ENCODE measurements at regions not wholly inside any gene's neighbourhood (a gene's known extent, or its start where the extent isn't known, plus 50 kb on each side); places are given as distances from the start of the nearest gene placed in this dataset.

DNA sequence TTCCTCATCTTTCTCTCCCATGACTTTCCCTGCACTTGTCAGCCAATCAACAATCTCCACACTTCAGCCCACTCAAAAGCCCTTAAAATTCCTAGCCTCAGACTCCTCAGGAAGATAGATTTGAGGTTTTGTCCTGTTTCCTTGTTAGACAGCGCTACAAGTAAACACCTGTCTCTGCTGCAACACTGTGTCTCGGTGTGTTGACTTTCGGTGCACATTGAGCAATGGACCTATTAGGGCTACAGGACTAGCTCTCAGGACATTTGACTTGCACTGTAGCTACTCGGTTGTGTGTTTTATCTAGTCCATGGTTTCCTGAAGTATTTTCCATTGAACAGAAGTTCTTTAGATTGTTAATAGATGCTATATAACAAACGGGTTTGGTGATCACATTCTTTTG lies 140.9 kb upstream of the XPO1 start:
- no peak overlapping the region for H3K4me3 ChIP-seq (ENCODE audit: low read depth, low read length, poor library complexity, severe bottlenecking)
- no peak for DNase-seq (ENCODE audit: low spot score)
- BruUV-seq (replicated peaks), result no TSS peak
- POLR2A ChIA-PET, result interaction anchor here (0.6 to 0.7 kb wide), 3 partner anchors 157 to 693 kb away, joined by 3 to 6 read pairs (median 4); no protein-coding TSS in a partner anchor
- no peaks in the 10 kb centered on the region for H4K20me1 ChIP-seq (ENCODE audit: insufficient read depth, low read length)
- TF ChIP-seq, protein P1, sequence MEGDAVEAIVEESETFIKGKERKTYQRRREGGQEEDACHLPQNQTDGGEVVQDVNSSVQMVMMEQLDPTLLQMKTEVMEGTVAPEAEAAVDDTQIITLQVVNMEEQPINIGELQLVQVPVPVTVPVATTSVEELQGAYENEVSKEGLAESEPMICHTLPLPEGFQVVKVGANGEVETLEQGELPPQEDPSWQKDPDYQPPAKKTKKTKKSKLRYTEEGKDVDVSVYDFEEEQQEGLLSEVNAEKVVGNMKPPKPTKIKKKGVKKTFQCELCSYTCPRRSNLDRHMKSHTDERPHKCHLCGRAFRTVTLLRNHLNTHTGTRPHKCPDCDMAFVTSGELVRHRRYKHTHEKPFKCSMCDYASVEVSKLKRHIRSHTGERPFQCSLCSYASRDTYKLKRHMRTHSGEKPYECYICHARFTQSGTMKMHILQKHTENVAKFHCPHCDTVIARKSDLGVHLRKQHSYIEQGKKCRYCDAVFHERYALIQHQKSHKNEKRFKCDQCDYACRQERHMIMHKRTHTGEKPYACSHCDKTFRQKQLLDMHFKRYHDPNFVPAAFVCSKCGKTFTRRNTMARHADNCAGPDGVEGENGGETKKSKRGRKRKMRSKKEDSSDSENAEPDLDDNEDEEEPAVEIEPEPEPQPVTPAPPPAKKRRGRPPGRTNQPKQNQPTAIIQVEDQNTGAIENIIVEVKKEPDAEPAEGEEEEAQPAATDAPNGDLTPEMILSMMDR (conservative IDR thresholded peaks at IDR 0.05; ENCODE audit: low read length), result no peak
- TF ChIP-seq EZH2phosphoT487 (IDR thresholded peaks at IDR 0.05; ENCODE audit: borderline replicate concordance, low read depth, low read length), result no peak
- H3K27ac ChIP-seq (ENCODE audit: low read depth, low read length, poor library complexity, severe bottlenecking), result no peak overlapping the region
- H3K9me3 ChIP-seq (ENCODE audit: low read length), result peaks cover 17% of the 10 kb centered on the region
- H3K4me2 ChIP-seq (ENCODE audit: low read length), result no peak overlapping the region
- no peak overlapping the region for H2AFZ ChIP-seq (ENCODE audit: low read length)
- CTCF ChIA-PET (ENCODE audit: unreplicated experiment), result no interaction called here
- no peaks in the 10 kb centered on the region for H3K79me2 ChIP-seq (ENCODE audit: insufficient read depth, low read depth, low read length)
- intact Hi-C loops (cut with micrococcal nuclease; ENCODE audit: unreplicated experiment), result no loop called here
- no peaks in the 10 kb centered on the region for H3K4me1 ChIP-seq (ENCODE audit: insufficient read depth, low read length, poor library complexity, severe bottlenecking)
- no peaks in the 10 kb centered on the region for H3K36me3 ChIP-seq (ENCODE audit: insufficient read depth, low read length)
- no peaks in the 10 kb centered on the region for H3K9me2 ChIP-seq (ENCODE audit: insufficient read depth, low read length)

DNA sequence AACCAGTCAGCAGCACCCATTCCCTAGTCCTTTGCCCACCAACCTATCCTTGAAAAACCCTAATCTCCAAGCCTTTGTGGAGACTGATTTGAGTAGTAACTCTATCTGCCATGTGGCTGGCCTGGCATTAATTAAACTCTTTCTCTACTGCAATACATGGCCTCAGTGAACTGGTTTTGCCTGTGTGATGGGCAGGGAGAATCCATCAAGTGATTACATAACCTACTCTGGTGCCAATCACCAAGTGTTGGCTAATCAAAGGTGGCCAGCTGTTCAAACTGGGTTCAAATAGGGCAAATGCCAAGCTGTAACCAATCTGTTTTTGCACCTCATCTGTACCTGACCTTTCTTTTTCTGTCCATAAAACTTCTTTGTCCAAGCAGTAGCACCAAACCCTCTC lies 139.8 kb upstream of the XPO1 start:
- H3K27ac ChIP-seq (ENCODE audit: low read depth, low read length, poor library complexity, severe bottlenecking), result no peak overlapping the region
- TF ChIP-seq, protein P1 (conservative IDR thresholded peaks at IDR 0.05; ENCODE audit: low read length), result no peak
- no peak for TF ChIP-seq EZH2phosphoT487 (IDR thresholded peaks at IDR 0.05; ENCODE audit: borderline replicate concordance, low read depth, low read length)
- intact Hi-C loops (cut with micrococcal nuclease; ENCODE audit: unreplicated experiment), result no loop called here
- no TSS peak for BruUV-seq (replicated peaks)
- DNase-seq (ENCODE audit: low spot score), result no peak
- ChIA-PET POLR2A (no interaction called here), CTCF (ENCODE audit: unreplicated experiment) (no interaction called here)
- no peak overlapping the region for H2AFZ ChIP-seq (ENCODE audit: low read length)
- H4K20me1 ChIP-seq (ENCODE audit: insufficient read depth, low read length), result no peaks in the 10 kb centered on the region
- H3K4me2 ChIP-seq (ENCODE audit: low read length), result no peak overlapping the region
- no peaks in the 10 kb centered on the region for H3K9me2 ChIP-seq (ENCODE audit: insufficient read depth, low read length)
- peaks cover 18% of the 10 kb centered on the region for H3K9me3 ChIP-seq (ENCODE audit: low read length)
- no peak overlapping the region for H3K4me3 ChIP-seq (ENCODE audit: low read depth, low read length, poor library complexity, severe bottlenecking)
- H3K4me1 ChIP-seq (ENCODE audit: insufficient read depth, low read length, poor library complexity, severe bottlenecking), result no peaks in the 10 kb centered on the region
- no peaks in the 10 kb centered on the region for H3K79me2 ChIP-seq (ENCODE audit: insufficient read depth, low read depth, low read length)
- no peaks in the 10 kb centered on the region for H3K36me3 ChIP-seq (ENCODE audit: insufficient read depth, low read length)

DNA sequence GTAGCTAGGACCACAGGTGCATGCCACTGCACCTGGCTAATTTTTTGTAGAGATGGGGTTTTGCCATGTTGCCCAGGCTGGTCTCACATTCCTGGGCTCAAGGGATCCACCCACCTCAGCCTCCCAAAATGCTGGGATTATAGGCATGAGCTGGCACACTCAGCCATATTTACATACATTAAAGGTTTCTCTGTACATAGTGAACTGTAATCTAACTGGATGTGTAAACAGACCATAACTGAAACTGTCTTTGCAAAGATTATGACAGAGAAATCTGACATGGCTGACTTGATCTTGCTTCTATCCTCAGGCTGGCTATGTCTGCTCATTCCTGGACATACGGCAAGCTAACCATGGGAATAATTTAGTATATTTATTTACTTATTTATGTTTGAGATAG lies 139.2 kb upstream of the XPO1 start:
- CTCF ChIA-PET (ENCODE audit: unreplicated experiment), result no interaction called here
- intact Hi-C loops (cut with micrococcal nuclease; ENCODE audit: unreplicated experiment), result no loop called here
- no peak for TF ChIP-seq EZH2phosphoT487 (IDR thresholded peaks at IDR 0.05; ENCODE audit: borderline replicate concordance, low read depth, low read length)
- TF ChIP-seq, protein P1 (conservative IDR thresholded peaks at IDR 0.05; ENCODE audit: low read length), result no peak
- no peak overlapping the region for H3K4me3 ChIP-seq (ENCODE audit: low read depth, low read length, poor library complexity, severe bottlenecking)
- peaks cover 18% of the 10 kb centered on the region for H3K9me3 ChIP-seq (ENCODE audit: low read length)
- no peak overlapping the region for H3K4me2 ChIP-seq (ENCODE audit: low read length)
- no peaks in the 10 kb centered on the region for H4K20me1 ChIP-seq (ENCODE audit: insufficient read depth, low read length)
- no peak overlapping the region for H3K27ac ChIP-seq (ENCODE audit: low read depth, low read length, poor library complexity, severe bottlenecking)
- BruUV-seq (replicated peaks), result no TSS peak
- H3K9me2 ChIP-seq (ENCODE audit: insufficient read depth, low read length), result no peaks in the 10 kb centered on the region
- no peaks in the 10 kb centered on the region for H3K79me2 ChIP-seq (ENCODE audit: insufficient read depth, low read depth, low read length)
- H2AFZ ChIP-seq (ENCODE audit: low read length), result no peak overlapping the region
- no peaks in the 10 kb centered on the region for H3K4me1 ChIP-seq (ENCODE audit: insufficient read depth, low read length, poor library complexity, severe bottlenecking)
- no peaks in the 10 kb centered on the region for H3K36me3 ChIP-seq (ENCODE audit: insufficient read depth, low read length)
- POLR2A ChIA-PET, result no interaction called here
- no peak for DNase-seq (ENCODE audit: low spot score)
